ENCODE measurements at regions not wholly inside any gene's neighbourhood (a gene's known extent, or its start where the extent isn't known, plus 50 kb on each side); places are given as distances from the start of the nearest gene placed in this dataset.

GRCh38 chr11:44494785-44495184 lies 70.7 kb upstream of the CD82 start:
- Histone ChIP-seq H3K4me3 (ENCODE audit: low read depth, low read length) (no peak overlapping the region), H3K27me3 (ENCODE audit: control insufficient read depth, insufficient read depth, low read length) (0 out of 2 replicates have a peak, but pooled peaks cover 3% of the 10 kb centered on the region), H3K36me3 (ENCODE audit: control insufficient read depth, insufficient read depth, low read length) (no peaks in the 10 kb centered on the region)
- no peak for TF ChIP-seq CTCF (IDR thresholded peaks at IDR 0.05; ENCODE audit: insufficient read depth, low read depth, low read length)
- ChIA-PET POLR2A (no interaction called here), CTCF (interaction anchor here (0.8 to 1.6 kb wide), 2 partner anchors 11 to 14 kb away, joined by 3 read pairs; no protein-coding TSS in a partner anchor)
- DNase-seq (ENCODE audit: low read depth): no peak

GRCh38 chr11:44496391-44496790 lies 69.1 kb upstream of the CD82 start:
- POLR2A ChIA-PET: no interaction called here
- H3K27me3 ChIP-seq (ENCODE audit: control insufficient read depth, insufficient read depth, low read length): 0 out of 2 replicates have a peak, but pooled peaks cover 3% of the 10 kb centered on the region
- no peak for TF ChIP-seq CTCF (IDR thresholded peaks at IDR 0.05; ENCODE audit: insufficient read depth, low read depth, low read length)
- no peaks in the 10 kb centered on the region for H3K36me3 ChIP-seq (ENCODE audit: control insufficient read depth, insufficient read depth, low read length)
- no peak overlapping the region for H3K4me3 ChIP-seq (ENCODE audit: low read depth, low read length)
- CTCF ChIA-PET: no interaction called here
- DNase-seq (ENCODE audit: low read depth): no peak

GRCh38 chr11:44498089-44498871 lies 67.2 kb upstream of the CD82 start:
- H3K36me3 ChIP-seq (ENCODE audit: control insufficient read depth, insufficient read depth, low read length): no peaks in the 10 kb centered on the region
- peaks cover 5% of the 10 kb centered on the region; the same call in 1 of the 2 replicates for H3K27me3 ChIP-seq (ENCODE audit: control insufficient read depth, insufficient read depth, low read length)
- no peak for DNase-seq (ENCODE audit: low read depth)
- TF ChIP-seq CTCF (IDR thresholded peaks at IDR 0.05; ENCODE audit: insufficient read depth, low read depth, low read length): no peak
- CTCF ChIA-PET: interaction anchor here (0.7 kb wide), 1 partner anchor 26 kb away, joined by 3 read pairs; no protein-coding TSS in a partner anchor
- no peak overlapping the region for H3K4me3 ChIP-seq (ENCODE audit: low read depth, low read length)
- POLR2A ChIA-PET: no interaction called here

- DNase-seq (ENCODE audit: low read depth): no peak
- H3K27me3 ChIP-seq (ENCODE audit: control insufficient read depth, insufficient read depth, low read length): peaks cover 5% of the 10 kb centered on the region
- H3K4me3 ChIP-seq (ENCODE audit: low read depth, low read length): no peak overlapping the region
- TF ChIP-seq CTCF (IDR thresholded peaks at IDR 0.05; ENCODE audit: insufficient read depth, low read depth, low read length): no peak
- CTCF ChIA-PET: no interaction called here
- H3K36me3 ChIP-seq (ENCODE audit: control insufficient read depth, insufficient read depth, low read length): no peaks in the 10 kb centered on the region
- POLR2A ChIA-PET: no interaction called here
These were observed 63.0 kb upstream of the CD82 start for GRCh38 chr11:44502506-44502905.

GRCh38 chr11:44505581-44506054 lies 59.8 kb upstream of the CD82 start:
- no peak for TF ChIP-seq CTCF (IDR thresholded peaks at IDR 0.05; ENCODE audit: insufficient read depth, low read depth, low read length)
- ChIA-PET CTCF (no interaction called here), POLR2A (no interaction called here)
- DNase-seq (ENCODE audit: low read depth): no peak
- H3K27me3 ChIP-seq (ENCODE audit: control insufficient read depth, insufficient read depth, low read length): peaks cover 5% of the 10 kb centered on the region
- H3K4me3 ChIP-seq (ENCODE audit: low read depth, low read length): no peak overlapping the region
- H3K36me3 ChIP-seq (ENCODE audit: control insufficient read depth, insufficient read depth, low read length): no peaks in the 10 kb centered on the region
